GM12878 (cell line): ENCODE measurements at regions not wholly inside any gene's neighbourhood (a gene's known extent, or its start where the extent isn't known, plus 50 kb on each side); places are given as distances from the start of the nearest gene placed in this dataset.

ENCODE experiments used
- DPF2 ChIP-seq: fragments of 450-650 bp; IDR thresholded peaks from 2 replicates; pipeline ENCODE4 v1.6.1; 2017; ENCODE audit warnings: mild to moderate bottlenecking
- EZH2 ChIP-seq: IDR thresholded peaks from 2 replicates; pipeline ENCODE4 v1.6.1; 2012; ENCODE audit warnings: low read depth, mild to moderate bottlenecking, control low read depth, inconsistent platforms, low read length, borderline replicate concordance; ENCODE audit not compliant: control insufficient read depth
- JUNB ChIP-seq: IDR thresholded peaks from 2 replicates; pipeline ENCODE4 v1.6.1; 2016; ENCODE audit warnings: antibody characterized with exemption, mild to moderate bottlenecking
- NFIC ChIP-seq: IDR thresholded peaks from 2 replicates; pipeline ENCODE4 v1.6.1; 2012; ENCODE audit warnings: low read depth, mild to moderate bottlenecking, inconsistent platforms, low read length, moderate library complexity
- POLR2AphosphoS5 ChIP-seq: IDR thresholded peaks from 2 replicates; pipeline ENCODE4 v1.6.1; 2011; ENCODE audit warnings: mild to moderate bottlenecking, low read length, inconsistent platforms
- ZNF384 ChIP-seq: IDR thresholded peaks from 2 replicates; pipeline ENCODE4 v1.6.1; 2012; ENCODE audit warnings: low read depth, mild to moderate bottlenecking, low read length, improper control_type of control experiment, borderline replicate concordance
- TF ChIP-seq, protein P1 (sequence below), 3 experiments: IDR thresholded peaks in 2 of 3; conservative IDR thresholded peaks in 1 of 3; 2 replicates each; pipeline ENCODE4 v1.5.1; 2011; ENCODE audit warnings: low read depth in 3 of 3, low read length in 3 of 3, mild to moderate bottlenecking in 3 of 3, control low read depth in 2 of 3, moderate library complexity in 2 of 3, inconsistent platforms in 1 of 3, mixed read lengths in 1 of 3; ENCODE audit not compliant: control insufficient read depth in 2 of 3, insufficient read depth in 1 of 3; ENCODE audit errors: extremely low read depth in 1 of 3
- TF ChIP-seq, protein P2 (sequence below): fragments of 450-650 bp; formaldehyde crosslinking; IDR thresholded peaks from 2 replicates; pipeline ENCODE4 v1.4.0; 2020; ENCODE audit warnings: mild to moderate bottlenecking, moderate library complexity
- TF ChIP-seq, protein P3 (sequence below): fragments of 450-650 bp; conservative IDR thresholded peaks from 2 replicates; pipeline ENCODE4 v1.6.1; 2017; ENCODE audit warnings: mild to moderate bottlenecking, moderate library complexity

DNA sequence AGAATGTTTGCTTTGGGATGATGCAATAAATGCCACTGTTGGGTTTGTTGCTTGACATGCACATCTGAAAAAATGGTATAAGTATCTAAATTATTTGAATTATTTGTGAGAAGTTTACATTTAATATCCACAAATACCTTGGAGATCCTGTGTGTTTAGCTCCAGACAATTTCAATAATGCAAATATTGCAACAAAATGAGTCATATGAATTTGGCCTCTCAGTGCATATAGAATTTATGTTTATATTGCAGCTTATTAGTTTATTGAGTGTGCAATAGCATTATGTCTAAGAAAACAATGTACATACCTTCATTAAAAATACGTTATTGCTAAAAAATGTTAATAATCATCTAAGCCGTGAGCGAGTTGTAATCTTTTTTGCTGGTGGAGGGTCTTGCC is 153.3 kb downstream of the FSCB start:
- TF ChIP-seq, protein P1, sequence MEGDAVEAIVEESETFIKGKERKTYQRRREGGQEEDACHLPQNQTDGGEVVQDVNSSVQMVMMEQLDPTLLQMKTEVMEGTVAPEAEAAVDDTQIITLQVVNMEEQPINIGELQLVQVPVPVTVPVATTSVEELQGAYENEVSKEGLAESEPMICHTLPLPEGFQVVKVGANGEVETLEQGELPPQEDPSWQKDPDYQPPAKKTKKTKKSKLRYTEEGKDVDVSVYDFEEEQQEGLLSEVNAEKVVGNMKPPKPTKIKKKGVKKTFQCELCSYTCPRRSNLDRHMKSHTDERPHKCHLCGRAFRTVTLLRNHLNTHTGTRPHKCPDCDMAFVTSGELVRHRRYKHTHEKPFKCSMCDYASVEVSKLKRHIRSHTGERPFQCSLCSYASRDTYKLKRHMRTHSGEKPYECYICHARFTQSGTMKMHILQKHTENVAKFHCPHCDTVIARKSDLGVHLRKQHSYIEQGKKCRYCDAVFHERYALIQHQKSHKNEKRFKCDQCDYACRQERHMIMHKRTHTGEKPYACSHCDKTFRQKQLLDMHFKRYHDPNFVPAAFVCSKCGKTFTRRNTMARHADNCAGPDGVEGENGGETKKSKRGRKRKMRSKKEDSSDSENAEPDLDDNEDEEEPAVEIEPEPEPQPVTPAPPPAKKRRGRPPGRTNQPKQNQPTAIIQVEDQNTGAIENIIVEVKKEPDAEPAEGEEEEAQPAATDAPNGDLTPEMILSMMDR (IDR thresholded peaks at IDR 0.05 in 2 of 3, conservative IDR thresholded peaks at IDR 0.05 in 1 of 3; ENCODE audit: control insufficient read depth in 2 of 3, extremely low read depth in 1 of 3, insufficient read depth in 1 of 3, low read depth in 3 of 3, low read length in 3 of 3) = no peak
- TF ChIP-seq EZH2 (no peak), JUNB (no peak), DPF2 (no peak), ZNF384 (no peak), POLR2AphosphoS5 (no peak), NFIC (no peak)
- TF ChIP-seq, protein P2, sequence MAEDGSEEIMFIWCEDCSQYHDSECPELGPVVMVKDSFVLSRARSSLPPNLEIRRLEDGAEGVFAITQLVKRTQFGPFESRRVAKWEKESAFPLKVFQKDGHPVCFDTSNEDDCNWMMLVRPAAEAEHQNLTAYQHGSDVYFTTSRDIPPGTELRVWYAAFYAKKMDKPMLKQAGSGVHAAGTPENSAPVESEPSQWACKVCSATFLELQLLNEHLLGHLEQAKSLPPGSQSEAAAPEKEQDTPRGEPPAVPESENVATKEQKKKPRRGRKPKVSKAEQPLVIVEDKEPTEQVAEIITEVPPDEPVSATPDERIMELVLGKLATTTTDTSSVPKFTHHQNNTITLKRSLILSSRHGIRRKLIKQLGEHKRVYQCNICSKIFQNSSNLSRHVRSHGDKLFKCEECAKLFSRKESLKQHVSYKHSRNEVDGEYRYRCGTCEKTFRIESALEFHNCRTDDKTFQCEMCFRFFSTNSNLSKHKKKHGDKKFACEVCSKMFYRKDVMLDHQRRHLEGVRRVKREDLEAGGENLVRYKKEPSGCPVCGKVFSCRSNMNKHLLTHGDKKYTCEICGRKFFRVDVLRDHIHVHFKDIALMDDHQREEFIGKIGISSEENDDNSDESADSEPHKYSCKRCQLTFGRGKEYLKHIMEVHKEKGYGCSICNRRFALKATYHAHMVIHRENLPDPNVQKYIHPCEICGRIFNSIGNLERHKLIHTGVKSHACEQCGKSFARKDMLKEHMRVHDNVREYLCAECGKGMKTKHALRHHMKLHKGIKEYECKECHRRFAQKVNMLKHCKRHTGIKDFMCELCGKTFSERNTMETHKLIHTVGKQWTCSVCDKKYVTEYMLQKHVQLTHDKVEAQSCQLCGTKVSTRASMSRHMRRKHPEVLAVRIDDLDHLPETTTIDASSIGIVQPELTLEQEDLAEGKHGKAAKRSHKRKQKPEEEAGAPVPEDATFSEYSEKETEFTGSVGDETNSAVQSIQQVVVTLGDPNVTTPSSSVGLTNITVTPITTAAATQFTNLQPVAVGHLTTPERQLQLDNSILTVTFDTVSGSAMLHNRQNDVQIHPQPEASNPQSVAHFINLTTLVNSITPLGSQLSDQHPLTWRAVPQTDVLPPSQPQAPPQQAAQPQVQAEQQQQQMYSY (CRISPR knock-in tag) = no peak
- TF ChIP-seq, protein P3, sequence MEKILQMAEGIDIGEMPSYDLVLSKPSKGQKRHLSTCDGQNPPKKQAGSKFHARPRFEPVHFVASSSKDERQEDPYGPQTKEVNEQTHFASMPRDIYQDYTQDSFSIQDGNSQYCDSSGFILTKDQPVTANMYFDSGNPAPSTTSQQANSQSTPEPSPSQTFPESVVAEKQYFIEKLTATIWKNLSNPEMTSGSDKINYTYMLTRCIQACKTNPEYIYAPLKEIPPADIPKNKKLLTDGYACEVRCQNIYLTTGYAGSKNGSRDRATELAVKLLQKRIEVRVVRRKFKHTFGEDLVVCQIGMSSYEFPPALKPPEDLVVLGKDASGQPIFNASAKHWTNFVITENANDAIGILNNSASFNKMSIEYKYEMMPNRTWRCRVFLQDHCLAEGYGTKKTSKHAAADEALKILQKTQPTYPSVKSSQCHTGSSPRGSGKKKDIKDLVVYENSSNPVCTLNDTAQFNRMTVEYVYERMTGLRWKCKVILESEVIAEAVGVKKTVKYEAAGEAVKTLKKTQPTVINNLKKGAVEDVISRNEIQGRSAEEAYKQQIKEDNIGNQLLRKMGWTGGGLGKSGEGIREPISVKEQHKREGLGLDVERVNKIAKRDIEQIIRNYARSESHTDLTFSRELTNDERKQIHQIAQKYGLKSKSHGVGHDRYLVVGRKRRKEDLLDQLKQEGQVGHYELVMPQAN = no peak
